ENCODE measurements at regions not wholly inside any gene's neighbourhood (a gene's known extent, or its start where the extent isn't known, plus 50 kb on each side); places are given as distances from the start of the nearest gene placed in this dataset.
A peak's percentile ranks its signal among the peaks of the same experiment; 100 is the strongest.

GRCh38 chr4:129335818-129336217, 239.9 kb downstream of the C4orf33 start:
- Histone ChIP-seq H3K36me3 (replicated peaks in 1 of 2; ENCODE audit: control insufficient read depth in 1 of 2, insufficient read depth in 2 of 2, low read length in 2 of 2) (no peaks in the 10 kb centered on the region), H3K9me3 (replicated peaks in 1 of 2; ENCODE audit: control insufficient read depth in 1 of 2, insufficient read depth in 1 of 2, low read length in 2 of 2) (no peaks in the 10 kb centered on the region), H3K27me3 (ENCODE audit: control insufficient read depth in 2 of 2, insufficient read depth in 2 of 2, low read length in 2 of 2) (no peaks in the 10 kb centered on the region), H3K4me1 (ENCODE audit: control insufficient read depth in 1 of 2, insufficient read depth in 2 of 2, low read length in 2 of 2) (no peaks in the 10 kb centered on the region), H3K4me2 (replicated peaks; ENCODE audit: extremely low read depth, low read length, poor library complexity, severe bottlenecking) (no peak overlapping the region), H3K79me2 (ENCODE audit: insufficient read depth, low read length) (no peaks in the 10 kb centered on the region), H3K9ac (ENCODE audit: insufficient read depth, low read length, poor library complexity, severe bottlenecking) (no peak overlapping the region), H3K27ac (ENCODE audit: low read depth in 1 of 2, low read length in 2 of 2) (no peak overlapping the region), H4K20me1 (ENCODE audit: insufficient read depth, low read length) (no peaks in the 10 kb centered on the region), H3K4me3 (replicated peaks in 1 of 3; ENCODE audit: low read depth in 2 of 3, low read length in 3 of 3) (no peak overlapping the region), H2AFZ (ENCODE audit: insufficient read depth, low read depth, low read length, poor library complexity, severe bottlenecking) (peak overlapping the region; percentile 23)
- H3K4me1 Mint-ChIP-seq: peaks cover 21% of the 10 kb centered on the region
- H3K4me3 Mint-ChIP-seq: no peak overlapping the region
- peaks cover 1 to 3% (median 1%) of the 10 kb centered on the region in 3 donors for H3K27me3 Mint-ChIP-seq (ENCODE audit: low read depth in 3 of 3)
- TF ChIP-seq, protein P1, sequence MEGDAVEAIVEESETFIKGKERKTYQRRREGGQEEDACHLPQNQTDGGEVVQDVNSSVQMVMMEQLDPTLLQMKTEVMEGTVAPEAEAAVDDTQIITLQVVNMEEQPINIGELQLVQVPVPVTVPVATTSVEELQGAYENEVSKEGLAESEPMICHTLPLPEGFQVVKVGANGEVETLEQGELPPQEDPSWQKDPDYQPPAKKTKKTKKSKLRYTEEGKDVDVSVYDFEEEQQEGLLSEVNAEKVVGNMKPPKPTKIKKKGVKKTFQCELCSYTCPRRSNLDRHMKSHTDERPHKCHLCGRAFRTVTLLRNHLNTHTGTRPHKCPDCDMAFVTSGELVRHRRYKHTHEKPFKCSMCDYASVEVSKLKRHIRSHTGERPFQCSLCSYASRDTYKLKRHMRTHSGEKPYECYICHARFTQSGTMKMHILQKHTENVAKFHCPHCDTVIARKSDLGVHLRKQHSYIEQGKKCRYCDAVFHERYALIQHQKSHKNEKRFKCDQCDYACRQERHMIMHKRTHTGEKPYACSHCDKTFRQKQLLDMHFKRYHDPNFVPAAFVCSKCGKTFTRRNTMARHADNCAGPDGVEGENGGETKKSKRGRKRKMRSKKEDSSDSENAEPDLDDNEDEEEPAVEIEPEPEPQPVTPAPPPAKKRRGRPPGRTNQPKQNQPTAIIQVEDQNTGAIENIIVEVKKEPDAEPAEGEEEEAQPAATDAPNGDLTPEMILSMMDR (IDR thresholded peaks at IDR 0.05): no peak
- DNase-seq: no peak
- no peak overlapping the region for H3K27ac Mint-ChIP-seq
- 100% methylated on average over 1 of the region's 5 CpGs for WGBS (ENCODE audit: insufficient coverage)
- peaks cover 0 to 8% (median 1%) of the 10 kb centered on the region in 7 donors for H3K9me3 Mint-ChIP-seq
- H3K36me3 Mint-ChIP-seq: peaks cover 0 to 2% of the 10 kb centered on the region in 2 donors
- intact Hi-C loops (cut with micrococcal nuclease): no loop called here

GRCh38 chr4:129336457-129337227, 240.7 kb downstream of the C4orf33 start:
- Histone ChIP-seq H4K20me1 (ENCODE audit: insufficient read depth, low read length) (no peaks in the 10 kb centered on the region), H3K4me2 (replicated peaks; ENCODE audit: extremely low read depth, low read length, poor library complexity, severe bottlenecking) (no peak overlapping the region), H3K9me3 (replicated peaks in 1 of 2; ENCODE audit: control insufficient read depth in 1 of 2, insufficient read depth in 1 of 2, low read length in 2 of 2) (no peaks in the 10 kb centered on the region), H3K27ac (ENCODE audit: low read depth in 1 of 2, low read length in 2 of 2) (no peak overlapping the region), H3K4me1 (ENCODE audit: control insufficient read depth in 1 of 2, insufficient read depth in 2 of 2, low read length in 2 of 2) (peaks cover 0 to 3% of the 10 kb centered on the region in 2 donors), H3K9ac (ENCODE audit: insufficient read depth, low read length, poor library complexity, severe bottlenecking) (no peak overlapping the region), H3K79me2 (ENCODE audit: insufficient read depth, low read length) (no peaks in the 10 kb centered on the region), H3K4me3 (replicated peaks in 1 of 3; ENCODE audit: low read depth in 2 of 3, low read length in 3 of 3) (no peak overlapping the region), H2AFZ (ENCODE audit: insufficient read depth, low read depth, low read length, poor library complexity, severe bottlenecking) (peak overlapping the region; percentile 23), H3K27me3 (ENCODE audit: control insufficient read depth in 2 of 2, insufficient read depth in 2 of 2, low read length in 2 of 2) (no peaks in the 10 kb centered on the region), H3K36me3 (replicated peaks in 1 of 2; ENCODE audit: control insufficient read depth in 1 of 2, insufficient read depth in 2 of 2, low read length in 2 of 2) (no peaks in the 10 kb centered on the region)
- Mint-ChIP-seq H3K4me3 (no peak overlapping the region), H3K27me3 (ENCODE audit: low read depth in 3 of 3) (peaks cover 1 to 3% (median 1%) of the 10 kb centered on the region in 3 donors), H3K27ac (no peak overlapping the region), H3K9me3 (peaks cover 0 to 8% (median 1%) of the 10 kb centered on the region in 7 donors), H3K36me3 (peaks cover 0 to 2% of the 10 kb centered on the region in 2 donors), H3K4me1 (peaks cover 29% of the 10 kb centered on the region)
- TF ChIP-seq, protein P1 (IDR thresholded peaks at IDR 0.05): no peak
- no peak for DNase-seq
- intact Hi-C loops (cut with micrococcal nuclease): no loop called here
- 50% methylated on average over 1 of the region's 4 CpGs for WGBS (ENCODE audit: insufficient coverage)
